CD4-positive, alpha-beta T cell treated with Interleukin-21 for 1 hour (primary cell): ENCODE measurements at regions not wholly inside any gene's neighbourhood (a gene's known extent, or its start where the extent isn't known, plus 50 kb on each side); places are given as distances from the start of the nearest gene placed in this dataset.
"Not testable (repeated sequence)": the region's sequence is repeated elsewhere in the genome, so short reads cannot be mapped to it uniquely, and the experiment has no call there.

Experiments
- DNase-seq: peaks from one replicate; pipeline ENCODE4 v3.0.0-alpha.2; 2020

DNA sequence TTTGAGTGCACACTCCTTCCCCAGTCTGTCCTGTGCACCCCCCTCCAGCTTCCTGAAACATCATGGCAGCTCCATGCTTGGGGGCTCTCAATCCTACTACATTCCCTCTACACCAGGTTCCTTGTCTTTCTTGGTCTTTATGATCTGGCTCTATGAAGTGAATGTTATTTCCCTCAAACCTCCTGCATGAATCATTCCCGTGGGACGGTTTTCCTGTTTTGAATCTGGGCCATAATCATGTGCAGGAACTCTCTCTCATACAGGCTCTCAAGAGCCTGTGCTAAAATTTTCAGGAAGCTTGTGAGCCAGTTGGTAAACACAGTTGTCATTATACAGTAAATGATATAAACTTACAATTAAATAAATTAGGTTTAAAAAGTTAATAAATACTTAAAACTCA lies 89.8 kb upstream of the KCNE2 start:
- no peak for DNase-seq

GRCh38 chr21:34276711-34277425 lies 86.9 kb upstream of the KCNE2 start:
- no peak for DNase-seq

- DNase-seq: no peak
Measured at GRCh38 chr21:34278451-34278850, 85.4 kb upstream of the KCNE2 start.

DNA sequence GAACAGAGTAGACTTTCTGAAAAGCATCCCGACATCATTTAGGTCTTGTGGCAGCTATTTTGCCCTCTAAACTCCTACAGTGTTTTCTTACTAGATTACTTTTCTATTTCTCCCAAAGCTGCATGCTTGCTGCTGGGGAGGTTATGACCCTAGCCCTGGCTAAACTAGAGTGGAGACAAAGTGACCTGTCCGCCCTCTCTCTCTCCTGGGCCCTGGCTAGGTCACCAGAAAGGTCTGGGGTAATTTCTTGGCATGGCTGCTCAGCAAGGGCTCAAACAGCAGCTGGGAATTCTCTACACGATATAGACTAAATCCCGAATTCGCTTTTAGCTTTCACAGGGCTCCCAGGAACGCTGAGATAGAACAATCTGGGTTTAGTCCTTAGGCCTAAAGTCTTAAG lies 84.5 kb upstream of the KCNE2 start:
- DNase-seq: no peak

DNA sequence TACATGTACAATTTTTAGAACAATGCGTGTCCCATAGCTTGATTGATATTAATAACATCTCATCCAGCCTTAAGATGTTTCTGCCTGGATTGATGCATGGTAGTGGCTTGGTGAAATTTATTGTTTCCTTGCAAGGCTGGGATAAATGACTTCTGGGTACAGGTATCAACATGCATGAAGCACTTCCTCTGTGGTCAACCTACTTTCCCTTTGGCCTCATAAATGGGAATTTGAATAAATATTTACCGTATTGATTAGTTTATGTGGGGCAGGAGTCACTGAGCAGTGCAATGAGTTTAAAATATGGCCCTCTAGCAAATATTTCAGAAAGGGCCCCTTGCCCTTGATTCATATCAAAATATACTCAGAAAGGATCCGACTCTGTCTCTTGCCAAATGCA lies 83.9 kb upstream of the KCNE2 start:
- DNase-seq: no peak

DNA sequence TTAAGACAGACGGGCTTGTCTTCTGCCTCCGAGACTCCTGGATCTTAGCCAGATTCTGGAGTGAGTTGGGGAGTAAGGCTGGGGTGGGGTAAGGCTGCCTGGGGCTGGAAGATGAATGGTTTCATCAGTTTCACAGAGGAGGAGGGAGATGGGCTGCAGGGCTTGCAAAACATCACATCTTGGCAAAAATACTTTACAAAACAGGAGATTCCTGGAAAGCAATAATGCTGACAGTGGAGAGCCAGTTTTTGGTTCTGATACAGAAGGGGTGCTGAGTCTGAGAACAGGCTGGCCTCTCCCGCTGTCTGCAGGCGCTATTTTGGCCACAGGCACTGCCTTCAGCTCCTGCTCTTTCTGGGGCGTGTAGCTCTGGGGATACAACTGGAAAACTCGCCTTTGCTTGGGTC lies 83.4 kb upstream of the KCNE2 start:
- no peak for DNase-seq

- no peak for DNase-seq
Measured at GRCh38 chr21:34280959-34281358, 82.8 kb upstream of the KCNE2 start.

DNA sequence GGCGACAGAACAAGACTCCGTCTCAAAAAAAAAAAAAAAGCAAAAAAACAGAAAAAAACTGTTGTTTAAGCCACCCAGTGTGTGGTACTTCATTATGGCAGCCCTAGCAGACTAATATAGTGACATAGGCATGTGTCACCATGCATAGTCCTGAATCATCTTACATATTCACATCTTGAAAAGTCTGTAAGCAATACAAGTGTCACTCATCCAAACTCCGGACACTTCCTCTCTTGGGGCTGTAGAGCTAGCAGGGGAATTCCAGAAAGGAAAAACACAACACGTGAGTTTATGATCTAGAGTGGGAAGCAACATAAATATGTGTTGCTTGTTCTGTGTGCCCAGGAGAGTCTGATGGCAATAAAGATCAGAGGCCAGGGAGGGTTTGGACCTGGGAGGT lies 81.6 kb upstream of the KCNE2 start:
- DNase-seq: no peak

DNA sequence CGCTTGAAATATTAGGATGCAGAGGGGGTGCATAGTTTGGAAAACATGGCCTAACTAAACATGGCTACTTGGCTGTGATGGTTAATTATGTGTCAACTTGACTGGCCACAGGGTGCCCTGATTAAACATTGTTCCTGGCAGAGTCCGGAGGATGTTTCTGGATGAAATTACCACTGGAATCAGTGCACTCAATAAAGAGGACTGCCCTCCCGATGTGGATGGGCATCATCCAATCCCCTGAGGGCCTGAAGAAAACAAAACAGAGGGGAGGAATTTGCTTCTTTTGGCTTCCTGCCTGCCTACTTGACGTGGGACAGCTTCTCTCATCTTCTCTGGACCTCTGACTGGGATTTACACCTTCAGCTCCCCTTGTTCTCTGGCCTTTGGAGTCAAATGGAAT lies 79.1 kb upstream of the KCNE2 start:
- DNase-seq: no peak

- DNase-seq: not testable (repeated sequence)
Measured at GRCh38 chr21:34288042-34288441, 75.8 kb upstream of the KCNE2 start.

- DNase-seq: no peak
Measured at GRCh38 chr21:34289856-34290255, 74.0 kb upstream of the KCNE2 start.

GRCh38 chr21:34296878-34297277 lies 66.9 kb upstream of the KCNE2 start:
- DNase-seq: no peak

- no peak for DNase-seq
Measured at GRCh38 chr21:34298534-34299167, 65.2 kb upstream of the KCNE2 start.

DNA sequence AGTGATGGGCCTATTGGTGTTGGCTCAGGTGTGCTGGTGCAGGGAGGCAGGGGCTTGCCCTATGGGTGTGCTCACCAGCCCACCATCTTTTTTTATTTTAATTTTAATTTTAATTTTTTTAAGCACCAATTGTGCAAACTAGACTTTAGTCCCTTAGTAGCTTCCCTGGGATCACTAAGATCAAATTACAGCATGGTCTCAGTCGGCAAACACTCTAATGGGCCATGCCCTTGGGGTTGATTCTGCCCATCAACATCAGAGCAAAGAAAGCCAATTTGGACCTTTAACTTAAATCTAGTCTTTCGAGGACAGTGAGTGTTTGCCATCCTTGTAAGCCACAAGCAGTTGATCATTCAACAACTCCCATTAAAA lies 64.7 kb upstream of the KCNE2 start:
- no peak for DNase-seq

DNA sequence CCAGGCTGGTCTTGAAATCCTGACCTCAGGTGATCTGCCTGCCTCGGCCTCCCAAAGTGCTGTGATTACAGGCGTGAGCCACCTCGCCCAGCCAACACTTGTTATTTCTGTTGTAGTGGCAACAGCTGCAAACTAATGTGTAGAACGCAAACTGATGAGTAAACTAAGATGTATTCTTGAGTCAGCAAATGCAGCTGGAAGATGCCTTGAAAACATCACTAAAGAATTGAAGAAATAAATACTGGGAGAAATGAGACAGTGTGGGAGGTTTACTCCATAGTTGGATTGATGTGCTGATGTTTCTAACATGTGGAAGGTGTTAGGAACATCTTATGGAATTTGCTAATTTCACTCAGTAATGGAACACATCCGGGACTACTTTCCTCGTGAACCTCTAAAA lies 61.3 kb upstream of the KCNE2 start:
- DNase-seq: no peak

- no peak for DNase-seq
Measured at GRCh38 chr21:34305605-34306604, 57.9 kb upstream of the KCNE2 start.

- DNase-seq: no peak
Measured at GRCh38 chr21:34307991-34308532, 55.7 kb upstream of the KCNE2 start.

GRCh38 chr21:34311561-34312330 lies 52.1 kb upstream of the KCNE2 start:
- DNase-seq: no peak

DNA sequence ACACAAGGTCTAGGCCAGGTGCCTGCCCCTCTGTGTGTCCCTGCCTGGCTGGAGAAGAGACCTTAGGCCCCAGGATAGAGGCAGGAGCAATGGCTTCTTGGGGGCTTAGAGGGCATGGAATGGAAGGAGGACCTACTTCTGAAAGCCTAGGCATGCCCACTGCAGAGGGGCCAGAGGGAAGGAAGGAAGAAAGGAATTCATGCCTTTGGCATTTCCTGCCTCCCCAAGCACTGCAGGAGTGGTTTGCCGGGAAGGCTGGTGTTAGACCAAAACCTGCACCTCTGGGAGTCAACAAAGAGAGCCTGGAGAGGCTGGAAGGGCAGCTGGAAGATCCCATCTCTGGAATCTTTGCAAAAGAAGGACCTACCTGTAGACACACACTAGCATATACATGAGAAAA lies 50.7 kb upstream of the KCNE2 start:
- DNase-seq: no peak
